Stimulated activated CD4-positive, alpha-beta T cell treated with anti-CD3 and anti-CD28 coated beads, Interleukin-15, amount 100 ng/mL, for 48 hours (primary cell): ENCODE measurements at regions not wholly inside any gene's neighbourhood (a gene's known extent, or its start where the extent isn't known, plus 50 kb on each side); places are given as distances from the start of the nearest gene placed in this dataset.
"Not testable (repeated sequence)": the region's sequence is repeated elsewhere in the genome, so short reads cannot be mapped to it uniquely, and the experiment has no call there.

Experiments used
- DNase-seq, 2 donors: peaks; one replicate each; pipeline ENCODE4 v3.0.0-alpha.2; 2020; ENCODE audit warnings: low read depth in 2 of 2

GRCh38 chr2:76172154-76172595 is 461.5 kb upstream of the GCFC2 start:
- DNase-seq = not testable (repeated sequence)

- DNase-seq = no peak
These were observed 460.1 kb upstream of the GCFC2 start for GRCh38 chr2:76170856-76171255.

GRCh38 chr2:76170009-76170384 is 459.3 kb upstream of the GCFC2 start:
- no peak for DNase-seq

- no peak for DNase-seq
These were observed 458.7 kb upstream of the GCFC2 start for GRCh38 chr2:76169276-76170008.

GRCh38 chr2:76163860-76164259 is 453.1 kb upstream of the GCFC2 start:
- DNase-seq = no peak

GRCh38 chr2:76160670-76161069 is 450.0 kb upstream of the GCFC2 start:
- no peak for DNase-seq

- DNase-seq = no peak
These were observed 448.4 kb upstream of the GCFC2 start for GRCh38 chr2:76159042-76159648.

- DNase-seq = no peak
These were observed 446.8 kb upstream of the GCFC2 start for GRCh38 chr2:76157531-76157930.

GRCh38 chr2:76154981-76155380 is 444.3 kb upstream of the GCFC2 start:
- no peak for DNase-seq

- DNase-seq = no peak
These were observed 439.1 kb upstream of the GCFC2 start for GRCh38 chr2:76149846-76150245.

GRCh38 chr2:76139303-76139702 is 428.6 kb upstream of the GCFC2 start:
- DNase-seq = not testable (repeated sequence)

GRCh38 chr2:76128622-76129021 is 417.9 kb upstream of the GCFC2 start:
- no peak for DNase-seq

GRCh38 chr2:76120176-76120575 is 409.5 kb upstream of the GCFC2 start:
- no peak for DNase-seq

- DNase-seq = no peak
These were observed 379.0 kb upstream of the GCFC2 start for GRCh38 chr2:76089683-76090082.

GRCh38 chr2:76083248-76083647 is 372.5 kb upstream of the GCFC2 start:
- no peak for DNase-seq

- DNase-seq = no peak
These were observed 371.8 kb upstream of the GCFC2 start for GRCh38 chr2:76082509-76082908.

GRCh38 chr2:76080154-76080553 is 369.4 kb upstream of the GCFC2 start:
- no peak for DNase-seq

GRCh38 chr2:76075126-76075525 is 364.4 kb upstream of the GCFC2 start:
- DNase-seq = no peak

- DNase-seq = no peak
These were observed 363.4 kb upstream of the GCFC2 start for GRCh38 chr2:76073992-76074604.

- no peak for DNase-seq
These were observed 339.5 kb upstream of the GCFC2 start for GRCh38 chr2:76050196-76050595.

GRCh38 chr2:76044701-76045100 is 334.0 kb upstream of the GCFC2 start:
- no peak for DNase-seq

- DNase-seq = no peak
These were observed 328.8 kb upstream of the GCFC2 start for GRCh38 chr2:76039505-76039904.

- no peak for DNase-seq
These were observed 317.0 kb upstream of the GCFC2 start for GRCh38 chr2:76027761-76028160.
